ENCODE measurements at regions not wholly inside any gene's neighbourhood (a gene's known extent, or its start where the extent isn't known, plus 50 kb on each side); places are given as distances from the start of the nearest gene placed in this dataset.

DNA sequence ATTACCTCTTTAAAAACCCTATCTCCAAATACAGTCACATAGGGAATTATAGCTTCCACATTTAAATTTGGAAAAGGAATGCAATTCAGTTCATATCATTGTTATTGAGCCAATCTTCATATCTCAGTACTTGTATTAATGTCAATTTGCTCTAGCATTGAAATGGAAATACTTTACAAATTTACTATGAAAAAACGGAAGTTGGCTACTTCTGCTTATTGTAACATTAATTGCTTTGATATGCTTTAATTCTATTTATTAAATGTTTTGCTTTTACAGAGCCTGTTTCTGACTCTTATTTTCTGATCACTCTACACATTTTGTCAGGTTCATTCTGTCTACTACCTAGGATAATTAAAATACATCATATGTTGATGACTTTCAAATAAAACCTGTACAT is 412.6 kb downstream of the KCNJ3 start:
- CTCF ChIA-PET = no interaction called here
- H2AFZ ChIP-seq (ENCODE audit: insufficient read depth, low read depth, low read length, poor library complexity, severe bottlenecking) = no peak overlapping the region
- no peak overlapping the region for H3K4me3 ChIP-seq (ENCODE audit: control extremely low read depth in 1 of 5, extremely low read depth in 1 of 5, insufficient read depth in 1 of 5, low read depth in 2 of 5, low read length in 4 of 5)

DNA sequence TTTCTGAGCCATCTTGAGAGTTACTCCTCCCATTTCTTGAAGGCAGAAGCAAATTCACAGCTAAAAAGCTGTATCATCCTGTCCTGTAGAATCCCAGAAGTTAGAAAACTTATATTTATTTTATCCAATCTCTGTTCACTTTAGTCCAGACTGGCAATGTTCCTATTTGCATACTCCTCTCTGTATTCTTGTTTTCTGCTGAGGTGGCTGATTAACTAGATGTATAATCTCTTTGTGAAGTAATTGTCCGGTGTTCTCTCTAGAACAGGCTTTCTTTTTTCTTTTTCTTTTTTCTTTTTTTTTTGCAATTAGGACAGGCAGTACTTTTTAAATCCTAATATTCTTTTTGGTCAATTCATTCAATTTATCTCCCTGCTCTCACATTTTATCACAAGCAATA is 411.0 kb downstream of the KCNJ3 start:
- no peak overlapping the region for H3K4me2 ChIP-seq (replicated peaks; ENCODE audit: low read depth, low read length, poor library complexity, severe bottlenecking)
- Mint-ChIP-seq H3K4me1 (no peaks in the 10 kb centered on the region), H3K9me3 (ENCODE audit: insufficient read depth) (no peaks in the 10 kb centered on the region), H3K4me3 (no peak overlapping the region), H3K27me3 (no peaks in the 10 kb centered on the region), H3K27ac (no peak overlapping the region)
- no peaks in the 10 kb centered on the region for H3K27me3 ChIP-seq (replicated peaks in 1 of 4; ENCODE audit: control extremely low read depth in 1 of 4, control insufficient read depth in 3 of 4, insufficient read depth in 4 of 4, low read length in 3 of 4)
- ChIA-PET POLR2A (no interaction called here), CTCF (no interaction called here)
- H3K9ac ChIP-seq (ENCODE audit: low read length) = no peak overlapping the region
- no peaks in the 10 kb centered on the region for H3K9me3 ChIP-seq (ENCODE audit: control extremely low read depth in 1 of 3, control insufficient read depth in 2 of 3, insufficient read depth in 1 of 3, low read length in 2 of 3)
- no peak for ATAC-seq (ENCODE audit: low read depth)
- no peaks in the 10 kb centered on the region for H3K4me1 ChIP-seq (ENCODE audit: control insufficient read depth in 2 of 2, insufficient read depth in 2 of 2, low read length in 2 of 2)
- H3K36me3 ChIP-seq (replicated peaks in 1 of 2; ENCODE audit: control extremely low read depth in 1 of 2, control insufficient read depth in 1 of 2, extremely low read depth in 1 of 2, insufficient read depth in 2 of 2, low read length in 1 of 2) = no peaks in the 10 kb centered on the region
- no peak for TF ChIP-seq EZH2 (IDR thresholded peaks at IDR 0.05; ENCODE audit: borderline replicate concordance, insufficient read depth, low read depth, low read length, poor library complexity, severe bottlenecking)
- TF ChIP-seq, protein P1, sequence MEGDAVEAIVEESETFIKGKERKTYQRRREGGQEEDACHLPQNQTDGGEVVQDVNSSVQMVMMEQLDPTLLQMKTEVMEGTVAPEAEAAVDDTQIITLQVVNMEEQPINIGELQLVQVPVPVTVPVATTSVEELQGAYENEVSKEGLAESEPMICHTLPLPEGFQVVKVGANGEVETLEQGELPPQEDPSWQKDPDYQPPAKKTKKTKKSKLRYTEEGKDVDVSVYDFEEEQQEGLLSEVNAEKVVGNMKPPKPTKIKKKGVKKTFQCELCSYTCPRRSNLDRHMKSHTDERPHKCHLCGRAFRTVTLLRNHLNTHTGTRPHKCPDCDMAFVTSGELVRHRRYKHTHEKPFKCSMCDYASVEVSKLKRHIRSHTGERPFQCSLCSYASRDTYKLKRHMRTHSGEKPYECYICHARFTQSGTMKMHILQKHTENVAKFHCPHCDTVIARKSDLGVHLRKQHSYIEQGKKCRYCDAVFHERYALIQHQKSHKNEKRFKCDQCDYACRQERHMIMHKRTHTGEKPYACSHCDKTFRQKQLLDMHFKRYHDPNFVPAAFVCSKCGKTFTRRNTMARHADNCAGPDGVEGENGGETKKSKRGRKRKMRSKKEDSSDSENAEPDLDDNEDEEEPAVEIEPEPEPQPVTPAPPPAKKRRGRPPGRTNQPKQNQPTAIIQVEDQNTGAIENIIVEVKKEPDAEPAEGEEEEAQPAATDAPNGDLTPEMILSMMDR (IDR thresholded peaks at IDR 0.05) = no peak
- intact Hi-C loops (cut with micrococcal nuclease) = no loop called here
- no peak for DNase-seq
- H4K20me1 ChIP-seq (ENCODE audit: control insufficient read depth, insufficient read depth, low read length, poor library complexity, severe bottlenecking) = no peaks in the 10 kb centered on the region
- H3K4me3 ChIP-seq (ENCODE audit: control extremely low read depth in 1 of 5, extremely low read depth in 1 of 5, insufficient read depth in 1 of 5, low read depth in 2 of 5, low read length in 4 of 5) = no peak overlapping the region
- no peak overlapping the region for H3K27ac ChIP-seq (ENCODE audit: low read length in 2 of 2)
- no peak overlapping the region for H2AFZ ChIP-seq (ENCODE audit: insufficient read depth, low read depth, low read length, poor library complexity, severe bottlenecking)
- H3K79me2 ChIP-seq (ENCODE audit: control insufficient read depth, insufficient read depth, low read length) = no peaks in the 10 kb centered on the region
- no CpG with 5 or more reads among the region's 1 CpG for WGBS (ENCODE audit: insufficient coverage)

More for the DNA sequence above, 412.6 kb downstream of the KCNJ3 start:
- H3K4me3 Mint-ChIP-seq = no peak overlapping the region
- Histone ChIP-seq H3K27me3 (replicated peaks in 1 of 4; ENCODE audit: control extremely low read depth in 1 of 4, control insufficient read depth in 3 of 4, insufficient read depth in 4 of 4, low read length in 3 of 4) (no peaks in the 10 kb centered on the region), H3K27ac (ENCODE audit: low read length in 2 of 2) (no peak overlapping the region), H3K79me2 (ENCODE audit: control insufficient read depth, insufficient read depth, low read length) (no peaks in the 10 kb centered on the region), H3K9me3 (ENCODE audit: control extremely low read depth in 1 of 3, control insufficient read depth in 2 of 3, insufficient read depth in 1 of 3, low read length in 2 of 3) (no peaks in the 10 kb centered on the region), H3K36me3 (replicated peaks in 1 of 2; ENCODE audit: control extremely low read depth in 1 of 2, control insufficient read depth in 1 of 2, extremely low read depth in 1 of 2, insufficient read depth in 2 of 2, low read length in 1 of 2) (no peaks in the 10 kb centered on the region), H3K4me1 (ENCODE audit: control insufficient read depth in 2 of 2, insufficient read depth in 2 of 2, low read length in 2 of 2) (no peaks in the 10 kb centered on the region), H3K9ac (ENCODE audit: low read length) (no peak overlapping the region), H3K4me2 (replicated peaks; ENCODE audit: low read depth, low read length, poor library complexity, severe bottlenecking) (no peak overlapping the region), H4K20me1 (ENCODE audit: control insufficient read depth, insufficient read depth, low read length, poor library complexity, severe bottlenecking) (no peaks in the 10 kb centered on the region)
- H3K27me3 Mint-ChIP-seq = no peaks in the 10 kb centered on the region
- ATAC-seq (ENCODE audit: low read depth) (no peak), DNase-seq (no peak)
- TF ChIP-seq, protein P1 (IDR thresholded peaks at IDR 0.05) = no peak
- no peak for TF ChIP-seq EZH2 (IDR thresholded peaks at IDR 0.05; ENCODE audit: borderline replicate concordance, insufficient read depth, low read depth, low read length, poor library complexity, severe bottlenecking)
- no peaks in the 10 kb centered on the region for H3K4me1 Mint-ChIP-seq
- no peak overlapping the region for H3K27ac Mint-ChIP-seq
- H3K9me3 Mint-ChIP-seq (ENCODE audit: insufficient read depth) = peaks cover 2% of the 10 kb centered on the region
- no CpG with 5 or more reads among the region's 1 CpG for WGBS (ENCODE audit: insufficient coverage)
- POLR2A ChIA-PET = no interaction called here
- intact Hi-C loops (cut with micrococcal nuclease) = no loop called here

Measured in B cell (primary cell).